HL-60/S4 treated with phorbol 12-myristate 13-acetate at 8.2 ng/mL for 4 days and 3 days (cell line): ENCODE measurements at regions not wholly inside any gene's neighbourhood (a gene's known extent, or its start where the extent isn't known, plus 50 kb on each side); places are given as distances from the start of the nearest gene placed in this dataset.
"Not testable (repeated sequence)": the region's sequence is repeated elsewhere in the genome, so short reads cannot be mapped to it uniquely, and the experiment has no call there.

Source experiments
- in situ Hi-C: fragments of 300-500 bp; cut with MboI; formaldehyde crosslinking; loops from 2 replicates; pipeline ENCODE4 v1.15.0; 2022; ENCODE audit warnings: low sequenced_read_pairs

GRCh38 chr7:86375602-86376001 is 268.1 kb upstream of the GRM3 start:
- in situ Hi-C loops, result not testable (repeated sequence)

- in situ Hi-C loops, result no loop called here
Measured at GRCh38 chr7:86372262-86372661, 271.4 kb upstream of the GRM3 start.

GRCh38 chr7:86366946-86367345 is 276.8 kb upstream of the GRM3 start:
- in situ Hi-C loops, result no loop called here

- in situ Hi-C loops, result not testable (repeated sequence)
Measured at GRCh38 chr7:86340407-86340806, 303.3 kb upstream of the GRM3 start.

- in situ Hi-C loops, result no loop called here
Measured at GRCh38 chr7:86339051-86339450, 304.7 kb upstream of the GRM3 start.

- in situ Hi-C loops, result no loop called here
Measured at GRCh38 chr7:86328801-86329433, 314.8 kb upstream of the GRM3 start.

GRCh38 chr7:86326847-86327246 is 316.9 kb upstream of the GRM3 start:
- in situ Hi-C loops, result no loop called here

- in situ Hi-C loops, result no loop called here
Measured at GRCh38 chr7:86320889-86321288, 322.8 kb upstream of the GRM3 start.

GRCh38 chr7:86320341-86320740 is 323.4 kb upstream of the GRM3 start:
- in situ Hi-C loops, result no loop called here

- in situ Hi-C loops, result no loop called here
Measured at GRCh38 chr7:86313842-86314241, 329.9 kb upstream of the GRM3 start.

GRCh38 chr7:86301301-86301700 is 342.4 kb upstream of the GRM3 start:
- in situ Hi-C loops, result no loop called here

- in situ Hi-C loops, result no loop called here
Measured at GRCh38 chr7:86295526-86295925, 348.2 kb upstream of the GRM3 start.

- in situ Hi-C loops, result no loop called here
Measured at GRCh38 chr7:86282014-86282682, 361.6 kb upstream of the GRM3 start.

GRCh38 chr7:86280150-86280549 is 363.6 kb upstream of the GRM3 start:
- in situ Hi-C loops, result no loop called here

- in situ Hi-C loops, result no loop called here
Measured at GRCh38 chr7:86262781-86263180, 380.9 kb upstream of the GRM3 start.

GRCh38 chr7:86257894-86258293 is 385.8 kb upstream of the GRM3 start:
- in situ Hi-C loops, result no loop called here

GRCh38 chr7:86252406-86252805 is 391.3 kb upstream of the GRM3 start:
- in situ Hi-C loops, result no loop called here

- in situ Hi-C loops, result no loop called here
Measured at GRCh38 chr7:86248977-86249376, 394.7 kb upstream of the GRM3 start.

GRCh38 chr7:86243171-86243570 is 400.5 kb upstream of the GRM3 start:
- in situ Hi-C loops, result no loop called here

GRCh38 chr7:86226191-86226590 is 417.5 kb upstream of the GRM3 start:
- in situ Hi-C loops, result no loop called here

GRCh38 chr7:86222806-86223205 is 420.9 kb upstream of the GRM3 start:
- in situ Hi-C loops, result no loop called here

- in situ Hi-C loops, result no loop called here
Measured at GRCh38 chr7:86214734-86215133, 429.0 kb upstream of the GRM3 start.

- in situ Hi-C loops, result no loop called here
Measured at GRCh38 chr7:86212976-86213375, 430.7 kb upstream of the GRM3 start.
